Gastroesophageal sphincter (tissue), 4 donors: ENCODE measurements at regions not wholly inside any gene's neighbourhood (a gene's known extent, or its start where the extent isn't known, plus 50 kb on each side); places are given as distances from the start of the nearest gene placed in this dataset.

Experiments
- ATAC-seq: fragments of 150-250 bp; one replicate; pipeline ENCODE4 v1.9.1; 2016; ENCODE audit warnings: mild to moderate bottlenecking, moderate library complexity
- H3K27ac ChIP-seq, 4 donors: fragments of 200-600 bp; sonication (generic) in 3 of 4; 1 replicate in 3 of 4; 2 replicates in 1 of 4; pipeline ENCODE4 v1.5.1; 2016 to 2019
- H3K27me3 ChIP-seq: fragments of 200-600 bp; sonication (generic); one replicate; pipeline ENCODE4 v1.5.1; 2019
- H3K36me3 ChIP-seq, 2 donors: fragments of 200-600 bp; sonication (generic); one replicate each; pipeline ENCODE4 v1.5.1; 2019; ENCODE audit warnings: control low read depth in 1 of 2
- H3K4me1 ChIP-seq, 3 donors: fragments of 200-600 bp; sonication (generic); 1 replicate in 2 of 3; 2 replicates in 1 of 3; pipeline ENCODE4 v1.5.1; 2016 to 2019; ENCODE audit warnings: control low read depth in 2 of 3
- H3K4me3 ChIP-seq, 2 donors: fragments of 200-600 bp; sonication (generic); one replicate each; pipeline ENCODE4 v1.5.1; 2019; ENCODE audit warnings: mild to moderate bottlenecking in 1 of 2, moderate library complexity in 1 of 2
- H3K9me3 ChIP-seq, 3 donors: fragments of 200-600 bp; sonication (generic); one replicate each; pipeline ENCODE4 v1.5.1; 2017 to 2019; ENCODE audit warnings: control low read depth in 2 of 3
- EP300 ChIP-seq: sonication (generic); formaldehyde crosslinking; IDR thresholded peaks from one replicate; pipeline ENCODE4 v1.6.1; 2017; ENCODE audit warnings: antibody characterized with exemption, mild to moderate bottlenecking
- POLR2A ChIP-seq, 2 donors: fragments of 450-650 bp; IDR thresholded peaks; one replicate each; pipeline ENCODE4 v1.6.1; 2017; ENCODE audit warnings: antibody characterized with exemption in 2 of 2, mild to moderate bottlenecking in 2 of 2, moderate library complexity in 1 of 2
- POLR2AphosphoS5 ChIP-seq: sonication (generic); formaldehyde crosslinking; IDR thresholded peaks from one replicate; pipeline ENCODE4 v1.6.1; 2017; ENCODE audit warnings: antibody characterized with exemption
- WGBS, 2 donors: methylation state at CpG; one replicate each; pipeline ENCODE4 v1.1.5; 2018; ENCODE audit warnings: low coverage in 1 of 2; 5-methylcytosine and 5-hydroxymethylcytosine counted together
- TF ChIP-seq, protein P1 (sequence below), 4 experiments: fragments of 200-600 bp in 2 of 4; fragments of 450-650 bp in 2 of 4; sonication (generic) in 1 of 4; IDR thresholded peaks; one replicate each; pipeline ENCODE4 v1.5.1; 2017 to 2019; ENCODE audit warnings: antibody characterized with exemption in 4 of 4, mild to moderate bottlenecking in 2 of 4, moderate library complexity in 2 of 4

DNA sequence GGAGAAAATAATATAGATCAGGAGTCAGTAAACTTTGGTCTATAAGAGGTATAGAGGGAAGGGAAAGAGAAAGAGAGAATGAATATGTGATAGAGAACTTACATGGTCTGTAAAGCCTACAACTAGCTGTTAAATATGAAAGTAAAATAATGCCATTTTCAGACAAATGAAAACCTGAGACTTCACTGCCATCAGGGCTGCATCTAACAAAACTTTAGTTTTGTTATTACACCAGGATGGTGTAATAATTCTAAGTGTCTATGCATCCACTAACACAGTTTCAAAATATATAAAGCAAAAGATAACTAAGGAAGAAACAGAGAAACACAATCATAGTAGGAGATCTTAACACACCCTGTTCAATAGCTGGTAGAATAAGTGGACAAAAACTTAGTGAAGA is 217.7 kb downstream of the KLF13 start:
- H3K4me3 ChIP-seq = no peak overlapping the region
- no peaks in the 10 kb centered on the region for H3K9me3 ChIP-seq
- TF ChIP-seq POLR2A (IDR thresholded peaks at IDR 0.05) = no peak
- H3K27ac ChIP-seq = no peak overlapping the region
- H3K27me3 ChIP-seq = no peaks in the 10 kb centered on the region
- H3K36me3 ChIP-seq = no peaks in the 10 kb centered on the region
- no peaks in the 10 kb centered on the region for H3K4me1 ChIP-seq
- no peak for ATAC-seq

DNA sequence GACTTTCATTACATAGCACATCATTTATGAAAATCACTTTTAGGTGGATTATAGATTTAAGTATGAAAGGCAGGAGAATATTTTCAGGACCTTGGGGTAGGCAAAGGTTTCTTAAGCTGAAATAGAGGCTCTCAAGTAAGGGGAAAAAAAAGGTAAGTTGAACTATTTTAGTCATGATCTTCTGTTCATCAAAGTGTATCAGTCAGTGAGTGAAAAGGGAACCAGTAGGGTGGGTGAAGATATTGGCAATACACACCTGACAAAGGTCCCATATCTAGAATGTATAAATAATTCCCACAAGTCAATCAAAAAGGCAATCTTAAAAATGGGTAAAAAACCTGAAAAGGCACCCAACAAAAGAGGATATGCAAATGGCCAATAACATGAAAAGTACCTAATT is 218.6 kb downstream of the KLF13 start:
- TF ChIP-seq EP300 = no peak
- TF ChIP-seq POLR2AphosphoS5 = no peak
- TF ChIP-seq, protein P1, sequence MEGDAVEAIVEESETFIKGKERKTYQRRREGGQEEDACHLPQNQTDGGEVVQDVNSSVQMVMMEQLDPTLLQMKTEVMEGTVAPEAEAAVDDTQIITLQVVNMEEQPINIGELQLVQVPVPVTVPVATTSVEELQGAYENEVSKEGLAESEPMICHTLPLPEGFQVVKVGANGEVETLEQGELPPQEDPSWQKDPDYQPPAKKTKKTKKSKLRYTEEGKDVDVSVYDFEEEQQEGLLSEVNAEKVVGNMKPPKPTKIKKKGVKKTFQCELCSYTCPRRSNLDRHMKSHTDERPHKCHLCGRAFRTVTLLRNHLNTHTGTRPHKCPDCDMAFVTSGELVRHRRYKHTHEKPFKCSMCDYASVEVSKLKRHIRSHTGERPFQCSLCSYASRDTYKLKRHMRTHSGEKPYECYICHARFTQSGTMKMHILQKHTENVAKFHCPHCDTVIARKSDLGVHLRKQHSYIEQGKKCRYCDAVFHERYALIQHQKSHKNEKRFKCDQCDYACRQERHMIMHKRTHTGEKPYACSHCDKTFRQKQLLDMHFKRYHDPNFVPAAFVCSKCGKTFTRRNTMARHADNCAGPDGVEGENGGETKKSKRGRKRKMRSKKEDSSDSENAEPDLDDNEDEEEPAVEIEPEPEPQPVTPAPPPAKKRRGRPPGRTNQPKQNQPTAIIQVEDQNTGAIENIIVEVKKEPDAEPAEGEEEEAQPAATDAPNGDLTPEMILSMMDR (IDR thresholded peaks at IDR 0.05) = no peak
- no peak for TF ChIP-seq POLR2A (IDR thresholded peaks at IDR 0.05)
- ATAC-seq = no peak

DNA sequence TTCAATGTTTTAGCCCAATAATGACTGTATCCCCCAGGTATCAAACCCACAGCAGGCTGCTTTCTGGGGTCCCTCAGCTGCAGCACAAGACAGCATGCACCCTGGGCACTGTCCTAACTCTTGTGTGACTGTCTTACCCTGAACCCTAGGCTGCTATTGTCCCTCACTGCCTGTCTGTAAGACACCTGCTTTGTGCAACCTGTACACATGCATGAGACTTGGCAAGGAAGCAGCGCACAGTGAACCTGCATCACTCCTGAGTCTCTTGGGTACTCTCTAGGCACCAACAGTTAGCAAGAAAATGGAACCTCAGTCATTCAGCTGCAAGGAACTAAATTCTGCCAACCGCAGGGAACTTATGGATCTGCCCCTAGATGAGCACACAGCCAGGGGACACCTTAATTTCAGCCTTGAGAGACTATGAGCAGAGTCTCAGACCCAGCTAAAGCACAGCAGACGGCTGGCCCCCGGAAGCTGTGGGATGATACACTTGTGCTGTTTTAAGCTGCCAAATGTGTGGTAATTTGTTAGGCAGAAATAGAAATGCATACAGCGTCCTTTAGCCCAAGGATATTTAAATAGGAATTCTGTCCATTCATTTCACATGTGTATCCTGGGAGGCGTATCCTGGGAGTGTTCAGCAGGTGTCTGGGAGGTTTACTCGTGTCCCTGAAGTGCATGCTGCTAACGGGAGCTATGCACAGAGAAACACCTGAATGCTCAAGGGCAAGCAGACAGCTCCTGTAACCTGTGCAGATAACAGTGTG is 223.8 kb downstream of the KLF13 start:
- no peak for ATAC-seq
- 63 to 77% methylated on average over 2 to 5 of the region's 8 CpGs for WGBS, 2 donors
- Histone ChIP-seq H3K36me3 (no peaks in the 10 kb centered on the region), H3K9me3 (no peaks in the 10 kb centered on the region), H3K27me3 (no peaks in the 10 kb centered on the region), H3K4me3 (no peak overlapping the region), H3K4me1 (peaks cover 0 to 3% (median 0%) of the 10 kb centered on the region in 3 donors), H3K27ac (no peak overlapping the region)
- no peak for TF ChIP-seq POLR2AphosphoS5
- no peak for TF ChIP-seq POLR2A (IDR thresholded peaks at IDR 0.05)
- no peak for TF ChIP-seq EP300
- TF ChIP-seq, protein P1 (IDR thresholded peaks at IDR 0.05) = no peak

More for the DNA sequence above, 218.6 kb downstream of the KLF13 start:
- Histone ChIP-seq H3K4me3 (no peak overlapping the region), H3K9me3 (no peaks in the 10 kb centered on the region), H3K27me3 (no peaks in the 10 kb centered on the region), H3K4me1 (no peaks in the 10 kb centered on the region), H3K27ac (no peak overlapping the region), H3K36me3 (no peaks in the 10 kb centered on the region)

DNA sequence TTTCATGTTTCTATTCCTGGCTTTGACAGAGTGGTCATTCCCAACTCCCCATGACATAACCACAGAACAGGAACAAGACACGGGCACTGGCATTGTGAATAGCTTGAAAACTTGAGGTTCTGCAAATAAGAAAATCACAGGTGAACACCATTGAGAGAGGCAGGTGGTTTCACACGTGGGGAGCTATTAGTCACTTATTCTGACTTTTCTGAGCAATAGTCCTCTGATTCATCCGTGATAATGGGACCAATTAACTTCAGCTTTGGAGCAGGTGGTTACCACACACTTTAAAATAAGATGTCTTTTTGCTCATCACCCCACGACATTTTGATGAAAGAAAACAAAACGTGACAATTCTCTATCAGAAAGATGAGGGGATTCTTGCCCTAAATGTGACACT is 224.7 kb downstream of the KLF13 start:
- Histone ChIP-seq H3K9me3 (no peaks in the 10 kb centered on the region), H3K27me3 (no peaks in the 10 kb centered on the region), H3K27ac (no peak overlapping the region), H3K36me3 (no peaks in the 10 kb centered on the region), H3K4me3 (no peak overlapping the region), H3K4me1 (peaks cover 0 to 3% (median 0%) of the 10 kb centered on the region in 3 donors)
- TF ChIP-seq, protein P1 (IDR thresholded peaks at IDR 0.05) = no peak
- TF ChIP-seq POLR2A (IDR thresholded peaks at IDR 0.05) (no peak), POLR2AphosphoS5 (no peak), EP300 (no peak)
- ATAC-seq = no peak
- WGBS, 2 donors = 78 to 85% methylated on average over 5 of the region's 5 CpGs

DNA sequence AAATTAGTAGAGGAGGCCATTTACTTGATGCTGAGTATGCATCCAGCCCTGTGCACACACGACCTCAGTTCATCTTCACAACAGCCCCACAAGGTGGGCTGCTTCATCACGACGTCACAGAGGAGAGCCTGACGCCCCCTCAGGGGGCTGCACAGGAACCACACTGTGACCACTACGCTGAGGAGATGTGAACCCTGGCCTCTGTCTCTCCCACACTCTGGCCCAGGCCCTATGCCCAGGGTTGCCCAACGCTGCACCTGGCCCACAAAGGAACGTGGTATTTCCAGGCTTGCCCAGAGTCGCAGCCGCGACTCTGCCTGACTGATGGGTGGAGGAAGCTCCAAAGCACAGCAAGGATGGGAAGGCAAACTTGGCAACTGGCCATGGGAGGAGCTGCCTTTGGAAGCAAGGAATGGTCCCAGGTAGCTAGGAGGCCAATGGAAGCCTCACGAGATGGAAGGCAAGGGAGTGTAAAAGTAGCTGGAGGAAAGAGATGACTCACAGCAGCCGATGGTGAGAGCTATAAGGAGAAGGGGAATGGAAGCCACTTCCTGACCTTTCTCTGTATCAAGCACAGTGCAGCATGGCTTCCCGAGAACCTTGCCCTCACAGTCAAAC is 226.0 kb downstream of the KLF13 start:
- no peaks in the 10 kb centered on the region for H3K9me3 ChIP-seq
- H3K4me3 ChIP-seq = no peak overlapping the region
- no peak for ATAC-seq
- no peaks in the 10 kb centered on the region for H3K27me3 ChIP-seq
- peaks cover 0 to 3% (median 0%) of the 10 kb centered on the region in 3 donors for H3K4me1 ChIP-seq
- TF ChIP-seq POLR2A (IDR thresholded peaks at IDR 0.05) = no peak
- TF ChIP-seq POLR2AphosphoS5 = no peak
- TF ChIP-seq EP300 = no peak
- TF ChIP-seq, protein P1 (IDR thresholded peaks at IDR 0.05) = no peak
- 83% methylated on average over 4 of the region's 13 CpGs; no CpG with 5 or more reads in 1 of the 2 donors for WGBS, 2 donors
- no peak overlapping the region for H3K27ac ChIP-seq
- peaks cover 0 to 11% of the 10 kb centered on the region in 2 donors for H3K36me3 ChIP-seq
